ENCODE measurements at regions not wholly inside any gene's neighbourhood (a gene's known extent, or its start where the extent isn't known, plus 50 kb on each side); places are given as distances from the start of the nearest gene placed in this dataset.
"Not testable (repeated sequence)": the region's sequence is repeated elsewhere in the genome, so short reads cannot be mapped to it uniquely, and the experiment has no call there.

GRCh38 chr6:66054967-66055366 is 347.9 kb upstream of the EYS start:
- no peak for DNase-seq

GRCh38 chr6:66051812-66052211 is 344.8 kb upstream of the EYS start:
- no peak for DNase-seq

GRCh38 chr6:66048684-66049474 is 341.9 kb upstream of the EYS start:
- no peak for DNase-seq

- no peak for DNase-seq
These were observed 325.6 kb upstream of the EYS start for GRCh38 chr6:66032626-66033025.

- no peak for DNase-seq
These were observed 322.4 kb upstream of the EYS start for GRCh38 chr6:66029391-66029790.

- DNase-seq = no peak
These were observed 292.3 kb upstream of the EYS start for GRCh38 chr6:65999288-65999791.

GRCh38 chr6:65998544-65998943 is 291.5 kb upstream of the EYS start:
- no peak for DNase-seq

GRCh38 chr6:65997539-65997938 is 290.5 kb upstream of the EYS start:
- DNase-seq = no peak

GRCh38 chr6:65996096-65996495 is 289.1 kb upstream of the EYS start:
- DNase-seq = no peak

- no peak for DNase-seq
These were observed 282.6 kb upstream of the EYS start for GRCh38 chr6:65989676-65990075.

- DNase-seq = no peak
These were observed 281.0 kb upstream of the EYS start for GRCh38 chr6:65988006-65988405.

GRCh38 chr6:65984089-65984488 is 277.1 kb upstream of the EYS start:
- no peak for DNase-seq

GRCh38 chr6:65979120-65979519 is 272.1 kb upstream of the EYS start:
- no peak for DNase-seq

- DNase-seq = not testable (repeated sequence)
These were observed 264.2 kb upstream of the EYS start for GRCh38 chr6:65971252-65971651.

- no peak for DNase-seq
These were observed 257.2 kb upstream of the EYS start for GRCh38 chr6:65964261-65964660.

GRCh38 chr6:65955034-65955433 is 248.0 kb upstream of the EYS start:
- DNase-seq = no peak

GRCh38 chr6:65948062-65948461 is 241.0 kb upstream of the EYS start:
- no peak for DNase-seq

- no peak for DNase-seq
These were observed 236.5 kb upstream of the EYS start for GRCh38 chr6:65943548-65943947.

GRCh38 chr6:65943051-65943450 is 236.0 kb upstream of the EYS start:
- DNase-seq = no peak

GRCh38 chr6:65938000-65938399 is 231.0 kb upstream of the EYS start:
- no peak for DNase-seq

- DNase-seq = no peak
These were observed 228.4 kb upstream of the EYS start for GRCh38 chr6:65935412-65935811.

GRCh38 chr6:65933390-65933789 is 226.4 kb upstream of the EYS start:
- no peak for DNase-seq

- no peak for DNase-seq
These were observed 220.1 kb upstream of the EYS start for GRCh38 chr6:65927141-65927540.

GRCh38 chr6:65924411-65924810 is 217.4 kb upstream of the EYS start:
- DNase-seq = no peak
